GM18499 (cell line): ENCODE measurements at regions not wholly inside any gene's neighbourhood (a gene's known extent, or its start where the extent isn't known, plus 50 kb on each side); places are given as distances from the start of the nearest gene placed in this dataset.
A peak's percentile ranks its signal among the peaks of the same experiment; 100 is the strongest.
"Not testable (repeated sequence)": the region's sequence is repeated elsewhere in the genome, so short reads cannot be mapped to it uniquely, and the experiment has no call there.

Source experiments
- ATAC-seq: cut with Tn5 transposase; IDR thresholded peaks from one replicate; pipeline ENCODE4 v1.9.1; 2021; ENCODE audit warnings: moderate number of reproducible peaks; ENCODE audit not compliant: insufficient read depth, unreplicated experiment

GRCh38 chr6:150732765-150733539, 132.6 kb upstream of the MTHFD1L start:
- ATAC-seq: peak; percentile 70

- no peak for ATAC-seq
Observed at GRCh38 chr6:150733726-150734125, 131.8 kb upstream of the MTHFD1L start.

DNA sequence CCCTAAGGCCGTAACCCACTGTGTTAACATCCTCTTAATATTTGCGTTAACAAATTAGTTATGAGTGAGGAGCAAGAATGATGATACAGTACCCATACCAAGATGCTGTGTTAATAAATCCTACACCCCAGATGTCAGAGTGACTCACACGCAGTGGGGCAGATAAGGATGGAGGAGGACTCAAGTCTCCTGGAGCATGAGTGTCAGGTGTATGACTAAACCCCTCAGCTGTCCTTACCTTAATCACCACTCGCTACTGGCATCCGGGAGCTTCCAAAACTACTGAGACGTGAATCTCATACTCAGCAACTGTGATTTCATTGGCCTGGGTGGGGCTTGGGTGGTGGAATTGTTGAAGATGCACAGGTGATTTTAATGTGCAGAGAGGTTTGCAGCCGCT, 131.3 kb upstream of the MTHFD1L start:
- ATAC-seq: no peak

DNA sequence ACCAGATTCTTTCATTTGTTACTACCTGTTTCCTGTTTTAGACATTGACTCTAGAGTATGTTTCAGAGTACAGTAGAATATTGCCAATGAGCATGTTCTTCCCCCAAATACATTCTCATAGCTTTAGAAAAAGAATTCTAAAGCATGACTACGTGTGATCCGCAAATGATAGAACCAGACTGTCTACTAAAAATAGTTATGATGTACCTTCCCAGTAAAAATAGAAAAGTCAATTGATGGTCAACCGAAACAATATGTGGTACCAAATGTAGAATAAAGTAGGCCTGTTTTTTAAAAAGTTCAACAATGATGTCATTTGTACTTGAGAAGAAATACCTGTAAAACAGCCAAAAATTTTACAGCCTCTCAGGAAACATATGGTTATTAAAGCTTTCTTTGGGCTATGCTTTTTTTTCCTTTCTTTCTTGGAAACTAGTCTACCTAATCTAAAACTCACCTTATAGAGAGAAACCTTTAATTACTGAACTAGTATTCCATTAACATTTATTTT, 130.1 kb upstream of the MTHFD1L start:
- ATAC-seq: no peak

- no peak for ATAC-seq
Observed at GRCh38 chr6:150738092-150738629, 127.3 kb upstream of the MTHFD1L start.

GRCh38 chr6:150739711-150740349, 125.7 kb upstream of the MTHFD1L start:
- no peak for ATAC-seq

- ATAC-seq: no peak
Observed at GRCh38 chr6:150740453-150740852, 125.0 kb upstream of the MTHFD1L start.

GRCh38 chr6:150741633-150742200, 123.8 kb upstream of the MTHFD1L start:
- ATAC-seq: no peak

DNA sequence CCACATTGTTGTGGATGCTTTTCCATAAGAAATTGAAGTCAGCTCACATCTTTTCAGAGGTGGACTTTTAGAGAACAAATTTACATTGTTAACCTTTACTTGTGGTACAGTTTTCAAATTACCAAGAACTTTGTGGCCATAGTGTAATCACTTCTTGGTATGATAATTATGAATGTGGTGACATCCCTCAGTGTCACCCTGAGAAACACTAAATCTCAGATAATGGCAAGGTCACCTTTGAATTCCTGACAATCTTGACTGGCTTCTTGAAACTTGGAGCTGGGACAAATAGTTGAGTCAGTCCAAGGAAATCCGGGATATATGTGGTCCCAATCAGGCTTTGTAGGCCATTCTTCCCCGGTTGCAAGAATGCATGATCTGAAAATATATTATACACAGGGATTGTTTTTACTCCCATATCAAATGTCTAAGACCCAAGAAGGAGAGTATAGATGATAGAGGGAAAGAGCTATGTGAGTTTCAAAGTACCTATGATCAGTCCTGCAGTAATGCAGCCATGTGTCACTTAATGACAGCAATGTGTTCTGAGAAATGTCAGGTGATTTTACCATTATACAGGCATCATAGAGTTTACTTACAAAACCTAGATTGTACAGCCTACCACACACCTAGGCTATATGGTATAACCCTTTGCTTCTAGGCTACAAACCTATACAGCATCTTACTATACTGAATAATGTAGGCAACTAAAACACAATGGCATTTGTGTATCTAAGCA, 120.8 kb upstream of the MTHFD1L start:
- ATAC-seq: no peak

DNA sequence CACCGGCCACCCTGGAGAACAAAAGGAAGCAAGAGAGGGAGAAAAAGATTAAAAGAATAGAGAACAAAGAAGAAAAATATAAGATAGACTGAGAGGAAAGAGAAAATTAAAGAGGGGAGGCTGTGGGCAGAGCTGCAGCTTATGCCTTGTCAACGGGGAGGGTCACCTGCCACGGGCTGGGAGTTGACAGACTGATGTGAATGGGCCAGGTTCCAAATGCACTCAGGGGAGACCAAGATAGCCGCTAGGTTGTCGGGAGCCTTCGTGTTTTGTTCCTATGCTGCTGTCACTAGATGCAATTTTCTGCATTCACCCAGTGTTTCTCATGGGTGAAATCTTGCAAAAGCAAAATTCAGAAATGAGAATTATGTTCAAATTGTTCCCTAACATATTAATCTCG, 119.6 kb upstream of the MTHFD1L start:
- no peak for ATAC-seq

- ATAC-seq: no peak
Observed at GRCh38 chr6:150747155-150747554, 118.3 kb upstream of the MTHFD1L start.

DNA sequence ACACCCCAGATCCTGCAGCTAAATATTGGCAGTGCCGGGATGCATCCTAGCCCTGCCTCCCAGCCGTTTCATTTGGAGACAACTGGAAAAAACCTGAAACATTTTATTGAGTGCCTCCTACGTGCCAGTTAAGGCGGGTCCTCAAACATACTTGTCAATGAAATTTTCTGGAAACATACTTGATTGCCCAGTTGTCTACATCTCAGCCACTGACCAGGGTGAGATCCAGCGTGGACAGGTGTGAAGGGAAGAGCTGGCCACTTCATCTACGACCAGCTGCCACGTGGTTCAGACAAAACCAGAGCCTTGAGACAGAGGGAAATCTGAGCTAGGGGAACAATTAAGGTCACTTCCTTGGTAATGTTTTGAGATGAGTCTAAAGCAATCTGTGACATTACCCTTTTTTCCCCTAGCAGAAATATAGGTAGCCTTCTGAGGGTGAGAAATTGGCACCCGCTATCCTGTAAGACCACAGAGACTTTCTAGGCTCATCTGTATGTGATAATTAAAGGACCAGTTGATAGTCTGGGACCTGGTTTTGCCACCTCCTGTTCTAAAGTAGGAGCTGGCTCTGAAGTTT, 116.3 kb upstream of the MTHFD1L start:
- no peak for ATAC-seq

GRCh38 chr6:150751296-150751695, 114.2 kb upstream of the MTHFD1L start:
- no peak for ATAC-seq

DNA sequence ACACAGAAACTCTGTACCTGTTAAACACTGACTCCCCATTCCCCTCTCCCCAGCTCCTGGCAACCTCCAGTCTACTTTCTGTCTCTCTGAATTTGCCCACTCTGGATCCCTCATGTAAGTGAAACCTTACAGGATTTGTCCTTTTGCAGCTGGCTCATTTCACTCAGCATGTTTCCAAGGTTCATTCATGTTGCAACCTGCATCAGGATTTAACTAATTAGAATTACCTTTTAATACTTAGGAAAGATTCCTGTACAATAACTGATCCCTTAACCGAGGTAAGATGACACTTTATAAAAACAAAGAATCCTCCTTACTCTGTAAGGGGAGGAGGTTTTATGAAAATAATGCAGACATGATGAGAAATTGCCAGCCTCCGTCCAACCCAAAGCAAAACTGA, 113.1 kb upstream of the MTHFD1L start:
- ATAC-seq: no peak

- no peak for ATAC-seq
Observed at GRCh38 chr6:150753371-150754064, 112.0 kb upstream of the MTHFD1L start.

GRCh38 chr6:150755042-150755441, 110.5 kb upstream of the MTHFD1L start:
- no peak for ATAC-seq

DNA sequence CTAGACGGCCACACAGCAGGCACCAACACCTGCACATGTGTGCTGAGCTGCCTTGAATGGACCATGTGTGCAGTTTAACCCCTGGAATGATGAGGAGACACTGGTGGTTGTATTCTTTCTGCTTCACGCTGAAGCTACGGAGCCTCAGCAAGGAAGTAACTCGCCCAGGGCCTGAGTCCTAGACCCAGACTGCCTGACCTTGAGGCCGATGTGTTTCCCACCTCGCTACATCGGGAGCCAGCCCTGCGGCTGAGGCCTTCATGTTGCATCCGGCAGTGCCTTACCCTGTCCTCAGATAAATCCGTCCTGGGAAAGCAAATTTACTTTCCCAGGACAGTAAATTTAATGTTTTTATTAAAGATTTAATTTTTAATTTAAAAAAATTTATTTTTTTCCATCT, 110.0 kb upstream of the MTHFD1L start:
- no peak for ATAC-seq

GRCh38 chr6:150756173-150756572, 109.3 kb upstream of the MTHFD1L start:
- no peak for ATAC-seq

GRCh38 chr6:150757807-150758206, 107.7 kb upstream of the MTHFD1L start:
- not testable (repeated sequence) for ATAC-seq

DNA sequence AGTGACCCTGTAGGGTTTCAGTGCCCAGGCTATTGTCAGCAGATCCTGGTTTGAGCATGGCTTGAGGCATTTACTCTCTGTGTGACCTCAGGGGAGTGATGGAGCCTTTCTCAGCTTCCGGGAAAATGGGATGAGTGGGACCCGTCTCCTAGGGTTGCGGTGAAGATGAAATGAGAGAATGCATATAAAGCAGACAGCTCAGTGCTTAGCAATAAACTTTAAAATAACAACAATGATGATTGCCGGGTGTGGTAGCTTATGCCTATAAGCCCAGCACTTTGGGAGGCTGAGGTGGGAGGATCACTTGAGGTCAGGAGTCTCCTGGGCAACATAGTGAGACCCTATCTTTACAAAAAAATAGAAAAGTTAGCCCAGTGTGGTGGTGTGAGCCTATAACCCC, 106.0 kb upstream of the MTHFD1L start:
- ATAC-seq: no peak
